ENCODE measurements at regions not wholly inside any gene's neighbourhood (a gene's known extent, or its start where the extent isn't known, plus 50 kb on each side); places are given as distances from the start of the nearest gene placed in this dataset.

- ATAC-seq (no peak), DNase-seq (no peak)
- intact Hi-C loops (cut with DNase I), result no loop called here
- Histone ChIP-seq H3K36me3 (no peaks in the 10 kb centered on the region), H3K27me3 (no peaks in the 10 kb centered on the region), H3K4me1 (no peaks in the 10 kb centered on the region), H3K9me3 (no peaks in the 10 kb centered on the region), H3K4me3 (no peak overlapping the region), H3K27ac (no peak overlapping the region)
- TF ChIP-seq CTCF (IDR thresholded peaks at IDR 0.05) (no peak), POLR2A (IDR thresholded peaks at IDR 0.05) (no peak)
- 48% methylated on average over 3 of the region's 3 CpGs for WGBS (ENCODE audit: insufficient coverage, low coverage, low lambda C conversion rate, missing lambda C conversion rate)
Observed at GRCh38 chr5:123819386-123819785, 307.4 kb downstream of the CSNK1G3 start.

- Histone ChIP-seq H3K36me3 (no peaks in the 10 kb centered on the region), H3K4me3 (no peak overlapping the region), H3K4me1 (no peaks in the 10 kb centered on the region), H3K9me3 (no peaks in the 10 kb centered on the region), H3K27me3 (no peaks in the 10 kb centered on the region), H3K27ac (no peak overlapping the region)
- DNase-seq (no peak), ATAC-seq (no peak)
- intact Hi-C loops (cut with DNase I), result no loop called here
- 48% methylated on average over 2 of the region's 2 CpGs for WGBS (ENCODE audit: insufficient coverage, low coverage, low lambda C conversion rate, missing lambda C conversion rate)
- TF ChIP-seq POLR2A (IDR thresholded peaks at IDR 0.05) (no peak), CTCF (IDR thresholded peaks at IDR 0.05) (no peak)
Observed at GRCh38 chr5:123817267-123817666, 305.3 kb downstream of the CSNK1G3 start.

DNA sequence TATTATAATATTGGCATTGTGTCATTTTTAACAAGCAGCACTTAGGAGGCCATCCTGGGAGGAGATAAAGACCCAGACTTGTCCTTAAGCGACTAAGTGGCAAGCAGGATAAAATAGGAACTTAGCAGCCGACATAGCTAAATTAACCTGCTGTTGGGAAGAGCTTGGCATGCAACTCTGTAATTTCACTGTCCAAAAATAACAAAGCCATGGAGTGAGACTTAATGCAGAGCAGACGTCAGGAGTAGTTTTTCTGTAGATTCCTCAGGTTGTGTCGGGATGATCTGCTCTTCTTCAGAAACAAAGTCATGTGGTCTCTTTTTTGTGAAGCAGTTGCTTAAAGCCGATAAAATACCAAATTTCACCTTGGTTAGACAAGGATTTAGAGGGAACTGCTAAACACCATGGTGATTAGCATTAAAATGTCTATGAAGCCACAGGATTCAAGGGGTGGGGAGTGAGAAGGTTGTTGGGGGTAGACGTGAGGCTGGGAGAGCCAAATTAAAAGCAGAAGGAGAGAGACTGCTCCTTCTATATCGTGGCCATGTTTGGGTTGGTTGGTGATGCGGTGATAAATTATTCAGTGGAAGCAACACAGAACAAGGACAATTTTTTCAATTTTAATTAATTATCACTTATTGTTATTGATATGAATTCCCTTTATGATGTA, 303.0 kb downstream of the CSNK1G3 start:
- H3K27ac ChIP-seq, result no peak overlapping the region
- 51% methylated on average over 8 of the region's 8 CpGs for WGBS (ENCODE audit: insufficient coverage, low coverage, low lambda C conversion rate, missing lambda C conversion rate)
- peaks cover 0 to 4% (median 0%) of the 10 kb centered on the region in 4 donors for H3K4me1 ChIP-seq
- DNase-seq, result no peak
- ATAC-seq, result no peak
- H3K9me3 ChIP-seq, result no peaks in the 10 kb centered on the region
- no peak overlapping the region for H3K4me3 ChIP-seq
- intact Hi-C loops (cut with DNase I), result no loop called here
- no peak for TF ChIP-seq CTCF (IDR thresholded peaks at IDR 0.05)
- TF ChIP-seq POLR2A (IDR thresholded peaks at IDR 0.05), result no peak
- no peaks in the 10 kb centered on the region for H3K27me3 ChIP-seq
- H3K36me3 ChIP-seq, result no peaks in the 10 kb centered on the region

- intact Hi-C loops (cut with DNase I), result no loop called here
- Histone ChIP-seq H3K27ac (no peak overlapping the region), H3K4me3 (no peak overlapping the region), H3K9me3 (no peaks in the 10 kb centered on the region), H3K36me3 (no peaks in the 10 kb centered on the region), H3K27me3 (no peaks in the 10 kb centered on the region), H3K4me1 (peaks cover 0 to 4% (median 0%) of the 10 kb centered on the region in 4 donors)
- TF ChIP-seq CTCF (IDR thresholded peaks at IDR 0.05), result no peak
- no peak for TF ChIP-seq POLR2A (IDR thresholded peaks at IDR 0.05)
- WGBS (ENCODE audit: insufficient coverage, low coverage, low lambda C conversion rate, missing lambda C conversion rate), result 33% methylated on average over 9 of the region's 10 CpGs
- DNase-seq (no peak), ATAC-seq (peak; percentile 32 to 75 (median 54))
Observed at GRCh38 chr5:123813937-123814624, 302.1 kb downstream of the CSNK1G3 start.

Data from right lobe of liver (tissue), 6 donors.